Neural progenitor cell (in vitro differentiated cells): ENCODE measurements at regions not wholly inside any gene's neighbourhood (a gene's known extent, or its start where the extent isn't known, plus 50 kb on each side); places are given as distances from the start of the nearest gene placed in this dataset.

Source experiments
- CTCF ChIP-seq: fragments of 200-600 bp; sonication (generic); IDR thresholded peaks from 2 replicates; pipeline ENCODE4 v1.5.1; 2017; ENCODE audit warnings: antibody characterized with exemption, mild to moderate bottlenecking
- EZH2 ChIP-seq: fragments of 200-600 bp; sonication (generic); IDR thresholded peaks from 2 replicates; pipeline ENCODE4 v1.6.1; 2017; ENCODE audit warnings: antibody characterized with exemption, mild to moderate bottlenecking, moderate library complexity

DNA sequence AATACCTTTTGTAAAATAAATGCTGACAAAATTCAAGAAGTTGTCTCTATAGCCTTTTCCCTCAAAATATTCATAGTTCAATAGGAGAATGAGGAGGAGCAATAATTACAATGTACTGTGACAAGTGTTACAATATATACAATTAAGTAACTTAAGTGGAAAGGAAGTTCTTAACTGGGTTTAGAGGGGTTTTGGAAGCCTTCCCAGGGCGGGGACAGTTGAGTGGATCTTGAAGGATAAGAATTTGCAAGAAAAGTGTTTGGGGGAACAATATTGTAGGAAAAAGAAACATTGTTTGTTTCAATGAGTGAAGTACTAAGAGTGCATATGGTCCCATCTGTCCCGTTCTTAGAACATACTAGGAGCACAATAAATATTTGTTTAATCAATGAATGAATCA is 165.2 kb upstream of the PLSCR5 start:
- no peak for TF ChIP-seq CTCF
- TF ChIP-seq EZH2: no peak
